ENCODE measurements at regions not wholly inside any gene's neighbourhood (a gene's known extent, or its start where the extent isn't known, plus 50 kb on each side); places are given as distances from the start of the nearest gene placed in this dataset.
"Not testable (repeated sequence)": the region's sequence is repeated elsewhere in the genome, so short reads cannot be mapped to it uniquely, and the experiment has no call there.

DNA sequence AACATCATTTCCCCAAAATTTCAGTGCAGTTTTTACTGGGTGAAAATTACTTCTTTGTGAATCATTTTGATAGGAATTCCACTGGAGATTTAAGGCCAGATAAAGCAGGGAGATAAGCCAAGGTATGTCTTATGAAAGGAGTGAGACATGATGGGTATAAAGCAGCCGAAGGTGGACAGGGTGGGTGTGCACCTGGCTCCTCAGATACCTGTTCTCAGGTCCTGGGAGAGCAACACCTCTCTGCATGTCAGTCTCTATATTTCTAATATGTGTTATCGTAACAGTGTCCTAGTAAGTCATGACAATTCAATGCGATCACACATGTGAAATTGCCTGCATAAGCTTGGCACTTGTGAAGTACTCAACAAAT, 768.8 kb downstream of the RNF144A start:
- Mint-ChIP-seq H3K27ac (no peak overlapping the region), H3K9me3 (ENCODE audit: low read depth) (no peaks in the 10 kb centered on the region), H3K36me3 (no peaks in the 10 kb centered on the region), H3K4me1 (ENCODE audit: low read depth) (peaks cover 3% of the 10 kb centered on the region), H3K4me3 (no peak overlapping the region), H3K27me3 (no peaks in the 10 kb centered on the region)

DNA sequence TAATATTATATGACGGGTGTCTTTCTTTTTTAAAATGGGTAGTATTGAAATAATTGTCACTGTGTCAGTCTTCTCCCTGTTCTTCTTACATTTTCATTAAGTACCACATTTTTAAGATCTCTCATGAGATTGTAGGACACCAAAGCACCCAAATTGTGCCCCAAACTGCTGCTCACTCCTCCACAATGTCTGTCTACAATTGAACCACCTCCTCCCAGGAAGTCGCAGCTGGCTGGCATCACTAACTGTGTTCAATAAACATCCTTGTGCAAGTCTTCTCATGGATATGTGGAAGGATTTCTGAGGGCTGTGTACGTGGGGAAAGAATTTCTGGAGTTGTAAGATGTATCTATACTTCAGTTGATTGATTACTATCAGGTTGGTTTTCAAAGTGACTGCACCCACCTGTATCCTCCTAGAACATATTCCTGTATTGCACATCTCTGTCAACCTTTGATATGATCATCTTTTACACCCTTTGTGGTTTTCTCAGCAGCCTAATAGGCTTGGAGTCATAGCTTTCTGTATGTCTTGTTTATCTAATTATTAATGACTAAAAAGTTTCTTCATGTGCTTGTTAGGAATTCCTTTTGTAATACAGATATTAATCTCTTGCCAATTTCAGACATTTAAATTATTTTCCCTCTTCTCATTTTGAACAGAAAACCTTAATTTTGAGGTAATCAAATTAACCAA, 774.9 kb downstream of the RNF144A start:
- Mint-ChIP-seq H3K27ac (no peak overlapping the region), H3K9me3 (ENCODE audit: low read depth) (no peaks in the 10 kb centered on the region), H3K4me3 (no peak overlapping the region), H3K4me1 (ENCODE audit: low read depth) (peaks cover 38% of the 10 kb centered on the region), H3K27me3 (no peaks in the 10 kb centered on the region), H3K36me3 (peaks cover 2% of the 10 kb centered on the region)

- H3K9me3 Mint-ChIP-seq (ENCODE audit: low read depth) = no peaks in the 10 kb centered on the region
- peaks cover 38% of the 10 kb centered on the region for H3K4me1 Mint-ChIP-seq (ENCODE audit: low read depth)
- peak overlapping the region; percentile 35 for H3K27ac Mint-ChIP-seq
- no peaks in the 10 kb centered on the region for H3K27me3 Mint-ChIP-seq
- H3K36me3 Mint-ChIP-seq = peaks cover 2% of the 10 kb centered on the region
- no peak overlapping the region for H3K4me3 Mint-ChIP-seq
Observed at GRCh38 chr2:7692657-7693161, 775.5 kb downstream of the RNF144A start.

DNA sequence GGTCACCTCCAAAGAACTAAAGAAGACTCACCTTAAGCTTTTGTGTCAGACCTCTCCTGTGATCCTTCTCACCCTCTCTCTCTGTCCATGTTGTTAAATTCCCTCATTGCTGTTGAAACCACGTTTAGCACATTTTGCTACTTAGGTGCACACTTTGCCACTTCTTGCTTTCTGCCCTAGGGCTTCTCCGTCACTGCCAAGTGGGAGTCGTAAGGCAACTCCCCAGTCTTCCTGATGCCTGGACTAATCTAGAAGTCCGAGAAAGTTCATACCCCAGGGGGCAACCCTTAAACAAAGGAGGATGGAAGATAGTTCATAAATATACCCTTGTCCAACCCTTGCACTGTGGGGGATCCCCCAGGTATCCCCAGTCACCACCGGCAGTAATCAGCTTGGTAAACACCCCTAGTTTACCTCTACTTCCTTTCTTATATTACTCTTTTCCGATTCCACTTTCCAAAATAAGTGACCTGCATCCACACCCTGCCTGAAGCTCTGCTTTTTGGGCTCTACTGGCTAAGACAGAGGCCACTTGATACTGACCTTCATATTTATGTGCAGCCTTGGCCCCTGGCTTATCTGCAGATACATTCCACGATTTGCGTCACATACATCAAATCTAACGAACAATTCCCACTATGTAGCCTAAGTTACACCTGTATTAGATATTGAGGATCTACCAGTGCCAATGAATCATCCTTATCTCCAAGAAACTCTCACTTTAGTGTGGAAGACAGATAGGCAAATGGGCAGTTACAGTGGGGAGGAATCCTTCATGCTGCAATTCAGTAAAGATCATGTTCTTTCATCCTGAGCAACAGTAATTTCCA, 776.2 kb downstream of the RNF144A start:
- Mint-ChIP-seq H3K36me3 (peaks cover 2% of the 10 kb centered on the region), H3K27ac (no peak overlapping the region), H3K9me3 (ENCODE audit: low read depth) (no peaks in the 10 kb centered on the region), H3K4me1 (ENCODE audit: low read depth) (peaks cover 35% of the 10 kb centered on the region), H3K4me3 (no peak overlapping the region), H3K27me3 (no peaks in the 10 kb centered on the region)

DNA sequence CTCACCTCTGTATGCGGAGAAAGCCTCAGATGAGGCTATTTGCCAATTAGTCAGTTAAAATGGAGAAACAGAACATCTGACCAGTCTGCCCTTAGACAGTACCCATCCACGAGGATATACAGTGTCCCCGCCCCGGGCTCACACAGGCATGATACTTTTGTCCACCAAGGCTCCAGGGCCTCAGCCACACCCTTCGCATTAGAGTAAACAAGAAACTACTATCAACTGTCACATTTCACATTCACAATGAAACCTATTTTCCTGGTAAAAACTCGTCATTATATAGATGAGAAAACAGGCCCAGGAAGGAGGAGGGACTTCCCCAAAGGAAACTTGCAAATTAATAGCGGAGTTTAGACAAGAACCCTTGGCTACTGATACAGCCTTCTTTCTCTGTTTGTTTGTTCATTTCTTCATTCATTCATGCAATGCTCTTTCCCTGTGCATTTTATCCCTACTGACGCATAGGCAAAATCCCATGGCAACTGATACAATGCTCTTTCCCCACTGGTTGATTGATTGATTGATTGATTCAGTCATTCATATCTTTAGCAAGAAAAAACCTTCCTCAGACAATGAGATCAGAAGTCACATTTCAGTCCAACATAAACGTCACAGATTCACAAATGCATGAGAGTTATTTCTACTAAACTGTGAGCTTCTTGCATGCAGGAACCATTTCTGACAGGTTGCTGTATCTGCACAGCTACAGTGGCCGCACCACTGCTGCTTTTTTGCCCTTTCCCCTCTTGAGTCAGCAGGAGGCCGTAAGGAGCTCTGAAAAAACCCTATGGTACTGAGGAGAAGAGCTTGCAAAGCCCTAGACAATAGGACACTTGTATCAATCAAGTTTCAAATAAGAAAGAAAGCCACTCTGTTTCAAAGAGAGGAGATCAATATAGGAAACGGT, 777.1 kb downstream of the RNF144A start:
- Mint-ChIP-seq H3K4me1 (ENCODE audit: low read depth) (peaks cover 35% of the 10 kb centered on the region), H3K4me3 (no peak overlapping the region), H3K27me3 (no peaks in the 10 kb centered on the region), H3K9me3 (ENCODE audit: low read depth) (no peaks in the 10 kb centered on the region), H3K36me3 (peaks cover 2% of the 10 kb centered on the region), H3K27ac (peak overlapping the region; percentile 13)

- peaks cover 35% of the 10 kb centered on the region for H3K4me1 Mint-ChIP-seq (ENCODE audit: low read depth)
- H3K27ac Mint-ChIP-seq; H3K36me3 Mint-ChIP-seq; H3K4me3 Mint-ChIP-seq; H3K9me3 Mint-ChIP-seq (ENCODE audit: low read depth); H3K27me3 Mint-ChIP-seq: not testable (repeated sequence)
Observed at GRCh38 chr2:7696556-7696955, 779.3 kb downstream of the RNF144A start.

GRCh38 chr2:7697052-7697451, 779.8 kb downstream of the RNF144A start:
- no peaks in the 10 kb centered on the region for H3K9me3 Mint-ChIP-seq (ENCODE audit: low read depth)
- H3K27me3 Mint-ChIP-seq = no peaks in the 10 kb centered on the region
- H3K27ac Mint-ChIP-seq = no peak overlapping the region
- H3K4me1 Mint-ChIP-seq (ENCODE audit: low read depth) = peaks cover 30% of the 10 kb centered on the region
- no peak overlapping the region for H3K4me3 Mint-ChIP-seq
- peaks cover 5% of the 10 kb centered on the region for H3K36me3 Mint-ChIP-seq

DNA sequence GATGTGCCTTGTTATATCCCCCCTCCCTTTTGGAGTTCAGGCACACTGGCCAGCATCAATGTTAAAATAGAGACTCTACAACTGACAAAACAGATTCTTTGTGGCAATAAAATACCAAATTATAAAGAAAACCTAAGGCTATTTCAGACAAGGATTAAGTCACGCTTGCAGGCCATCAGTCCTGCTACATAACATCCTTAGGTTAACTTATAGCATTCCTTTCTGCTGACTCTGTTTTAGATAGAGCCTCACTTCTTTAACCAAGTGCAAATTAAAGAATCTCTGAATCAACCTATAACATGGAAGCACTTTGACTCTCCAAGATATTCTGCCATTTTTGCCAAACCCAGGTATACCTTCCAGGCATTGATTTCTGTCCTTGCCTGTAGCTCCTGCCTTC, 784.6 kb downstream of the RNF144A start:
- Mint-ChIP-seq H3K9me3 (ENCODE audit: low read depth) (no peaks in the 10 kb centered on the region), H3K4me3 (no peak overlapping the region), H3K4me1 (ENCODE audit: low read depth) (peaks cover 12% of the 10 kb centered on the region), H3K36me3 (peaks cover 3% of the 10 kb centered on the region), H3K27me3 (no peaks in the 10 kb centered on the region), H3K27ac (no peak overlapping the region)

DNA sequence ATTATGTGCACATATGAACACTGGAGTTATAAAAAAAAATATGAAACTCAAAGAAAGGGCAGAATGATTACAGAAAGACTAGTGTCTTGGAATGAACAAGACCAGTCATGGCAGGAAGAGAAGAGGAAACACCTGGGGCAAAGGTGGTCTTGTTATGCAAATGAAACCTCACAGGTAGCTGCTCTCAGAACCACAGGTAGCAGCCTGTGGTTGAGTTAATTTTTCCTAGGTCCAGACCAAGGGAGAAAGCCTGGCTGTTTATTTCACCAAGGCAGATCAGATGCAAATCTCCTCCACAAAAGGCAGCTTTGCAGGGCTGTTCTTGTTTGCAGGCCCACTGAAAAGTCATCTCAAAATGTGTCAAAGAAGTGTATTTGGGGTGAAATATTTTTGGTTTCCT, 785.8 kb downstream of the RNF144A start:
- Mint-ChIP-seq H3K4me3 (no peak overlapping the region), H3K9me3 (ENCODE audit: low read depth) (no peaks in the 10 kb centered on the region), H3K4me1 (ENCODE audit: low read depth) (peaks cover 11% of the 10 kb centered on the region), H3K27ac (no peak overlapping the region), H3K27me3 (no peaks in the 10 kb centered on the region), H3K36me3 (peaks cover 3% of the 10 kb centered on the region)

GRCh38 chr2:7703543-7704144, 786.4 kb downstream of the RNF144A start:
- H3K9me3 Mint-ChIP-seq (ENCODE audit: low read depth) = no peaks in the 10 kb centered on the region
- no peaks in the 10 kb centered on the region for H3K27me3 Mint-ChIP-seq
- peaks cover 3% of the 10 kb centered on the region for H3K36me3 Mint-ChIP-seq
- H3K4me1 Mint-ChIP-seq (ENCODE audit: low read depth) = peaks cover 11% of the 10 kb centered on the region
- H3K4me3 Mint-ChIP-seq = no peak overlapping the region
- no peak overlapping the region for H3K27ac Mint-ChIP-seq

GRCh38 chr2:7704296-7704865, 787.2 kb downstream of the RNF144A start:
- H3K4me3 Mint-ChIP-seq = no peak overlapping the region
- H3K27me3 Mint-ChIP-seq = no peaks in the 10 kb centered on the region
- peaks cover 3% of the 10 kb centered on the region for H3K36me3 Mint-ChIP-seq
- H3K4me1 Mint-ChIP-seq (ENCODE audit: low read depth) = peaks cover 11% of the 10 kb centered on the region
- no peaks in the 10 kb centered on the region for H3K9me3 Mint-ChIP-seq (ENCODE audit: low read depth)
- H3K27ac Mint-ChIP-seq = no peak overlapping the region

- H3K36me3 Mint-ChIP-seq = no peaks in the 10 kb centered on the region
- no peaks in the 10 kb centered on the region for H3K27me3 Mint-ChIP-seq
- no peak overlapping the region for H3K27ac Mint-ChIP-seq
- no peaks in the 10 kb centered on the region for H3K9me3 Mint-ChIP-seq (ENCODE audit: low read depth)
- peaks cover 11% of the 10 kb centered on the region for H3K4me1 Mint-ChIP-seq (ENCODE audit: low read depth)
- H3K4me3 Mint-ChIP-seq = no peak overlapping the region
Observed at GRCh38 chr2:7706791-7707190, 789.6 kb downstream of the RNF144A start.

DNA sequence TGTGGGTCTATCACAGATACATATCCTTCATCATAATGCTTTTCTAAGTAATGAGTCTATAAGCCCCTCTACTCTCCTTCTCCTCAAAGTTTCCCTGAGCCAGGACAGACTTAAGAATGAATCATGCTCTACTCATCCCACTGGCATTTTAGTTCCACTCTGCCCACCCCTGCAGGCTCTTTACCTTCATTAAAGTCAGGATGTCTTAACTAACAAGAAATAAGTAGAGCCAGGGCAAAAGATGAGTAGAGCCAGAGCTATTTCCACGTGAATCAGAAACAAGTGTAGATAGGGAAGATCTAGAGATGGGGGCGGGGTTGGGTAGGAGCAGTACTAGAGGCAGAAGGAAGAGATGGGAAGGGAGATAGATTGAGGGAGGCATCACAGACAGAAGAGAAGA, 790.5 kb downstream of the RNF144A start:
- H3K9me3 Mint-ChIP-seq (ENCODE audit: low read depth) = no peaks in the 10 kb centered on the region
- H3K4me3 Mint-ChIP-seq = no peak overlapping the region
- H3K4me1 Mint-ChIP-seq (ENCODE audit: low read depth) = peaks cover 9% of the 10 kb centered on the region
- H3K36me3 Mint-ChIP-seq = no peaks in the 10 kb centered on the region
- H3K27me3 Mint-ChIP-seq = no peaks in the 10 kb centered on the region
- no peak overlapping the region for H3K27ac Mint-ChIP-seq

- Mint-ChIP-seq H3K9me3 (ENCODE audit: low read depth) (no peaks in the 10 kb centered on the region), H3K27me3 (no peaks in the 10 kb centered on the region), H3K4me1 (ENCODE audit: low read depth) (no peaks in the 10 kb centered on the region), H3K27ac (no peak overlapping the region), H3K36me3 (no peaks in the 10 kb centered on the region), H3K4me3 (no peak overlapping the region)
Observed at GRCh38 chr2:7709907-7710306, 792.7 kb downstream of the RNF144A start.
